ENCODE measurements at regions not wholly inside any gene's neighbourhood (a gene's known extent, or its start where the extent isn't known, plus 50 kb on each side); places are given as distances from the start of the nearest gene placed in this dataset.
"Not testable (repeated sequence)": the region's sequence is repeated elsewhere in the genome, so short reads cannot be mapped to it uniquely, and the experiment has no call there.

DNA sequence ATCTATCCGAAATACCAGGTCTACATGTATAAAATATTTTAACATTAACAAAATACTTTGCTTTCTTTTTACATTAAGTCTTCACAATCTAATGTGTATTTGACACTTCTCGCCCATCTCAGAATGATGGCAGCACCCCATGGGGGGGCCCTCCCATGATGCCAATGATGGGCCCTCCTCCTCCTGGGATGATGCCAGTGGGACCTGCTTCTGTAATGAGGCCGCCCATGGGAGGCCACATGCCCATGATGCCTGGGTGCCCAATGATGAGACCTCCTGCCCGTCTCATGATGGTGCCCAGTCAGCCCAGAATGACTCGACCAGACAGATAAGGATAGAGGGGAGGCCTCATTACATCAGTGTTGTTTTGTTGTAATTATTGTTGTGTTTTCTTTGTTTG is 110.5 kb downstream of the ART5 start:
- TF ChIP-seq, protein P1, sequence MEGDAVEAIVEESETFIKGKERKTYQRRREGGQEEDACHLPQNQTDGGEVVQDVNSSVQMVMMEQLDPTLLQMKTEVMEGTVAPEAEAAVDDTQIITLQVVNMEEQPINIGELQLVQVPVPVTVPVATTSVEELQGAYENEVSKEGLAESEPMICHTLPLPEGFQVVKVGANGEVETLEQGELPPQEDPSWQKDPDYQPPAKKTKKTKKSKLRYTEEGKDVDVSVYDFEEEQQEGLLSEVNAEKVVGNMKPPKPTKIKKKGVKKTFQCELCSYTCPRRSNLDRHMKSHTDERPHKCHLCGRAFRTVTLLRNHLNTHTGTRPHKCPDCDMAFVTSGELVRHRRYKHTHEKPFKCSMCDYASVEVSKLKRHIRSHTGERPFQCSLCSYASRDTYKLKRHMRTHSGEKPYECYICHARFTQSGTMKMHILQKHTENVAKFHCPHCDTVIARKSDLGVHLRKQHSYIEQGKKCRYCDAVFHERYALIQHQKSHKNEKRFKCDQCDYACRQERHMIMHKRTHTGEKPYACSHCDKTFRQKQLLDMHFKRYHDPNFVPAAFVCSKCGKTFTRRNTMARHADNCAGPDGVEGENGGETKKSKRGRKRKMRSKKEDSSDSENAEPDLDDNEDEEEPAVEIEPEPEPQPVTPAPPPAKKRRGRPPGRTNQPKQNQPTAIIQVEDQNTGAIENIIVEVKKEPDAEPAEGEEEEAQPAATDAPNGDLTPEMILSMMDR (IDR thresholded peaks at IDR 0.05; ENCODE audit: poor library complexity, severe bottlenecking): not testable (repeated sequence)
- not testable (repeated sequence) for TF ChIP-seq EZH2 (IDR thresholded peaks at IDR 0.05; ENCODE audit: borderline replicate concordance, insufficient read depth, low read length, poor library complexity, severe bottlenecking); RAD21 (conservative IDR thresholded peaks at IDR 0.05); EP300 (conservative IDR thresholded peaks at IDR 0.05; ENCODE audit: poor library complexity, severe bottlenecking)

Measured in neural cell (in vitro differentiated cells).